B cell (primary cell): ENCODE measurements at regions not wholly inside any gene's neighbourhood (a gene's known extent, or its start where the extent isn't known, plus 50 kb on each side); places are given as distances from the start of the nearest gene placed in this dataset.

Source experiments
- CTCF ChIP-seq: fragments of 200-600 bp; IDR thresholded peaks from one replicate; pipeline ENCODE4 v1.8.0; 2022; ENCODE audit warnings: antibody characterized with exemption, mild to moderate bottlenecking
- EZH2 ChIP-seq: IDR thresholded peaks from 2 replicates; pipeline ENCODE4 v1.6.1; 2012; ENCODE audit warnings: borderline replicate concordance, low read depth, mild to moderate bottlenecking, moderate library complexity, low read length; ENCODE audit not compliant: insufficient read depth, poor library complexity, severe bottlenecking

- TF ChIP-seq EZH2 (no peak), CTCF (no peak)
Observed at GRCh38 chr2:43044093-43044681, 182.2 kb downstream of the ZFP36L2 start.
